Liver (tissue), 8 donors: ENCODE measurements at regions not wholly inside any gene's neighbourhood (a gene's known extent, or its start where the extent isn't known, plus 50 kb on each side); places are given as distances from the start of the nearest gene placed in this dataset.
"Not testable (repeated sequence)": the region's sequence is repeated elsewhere in the genome, so short reads cannot be mapped to it uniquely, and the experiment has no call there.

Source experiments
- DNase-seq: peaks from one replicate; pipeline ENCODE4 v3.0.0-alpha.2; 2017; ENCODE audit warnings: low spot score
- H3K27ac ChIP-seq, 2 donors: one replicate each; pipeline ENCODE4 v1.7.0; 2013; ENCODE audit warnings: inconsistent platforms in 2 of 2, low read length in 2 of 2, control low read depth in 1 of 2, low read depth in 1 of 2, mild to moderate bottlenecking in 1 of 2
- H3K27me3 ChIP-seq, 4 donors: one replicate each; pipeline versions ENCODE4 v1.6.1 to v1.7.0; 2013; ENCODE audit warnings: low read length in 3 of 4, inconsistent platforms in 1 of 4, mild to moderate bottlenecking in 1 of 4, moderate library complexity in 1 of 4; ENCODE audit not compliant: control insufficient read depth in 4 of 4, insufficient read depth in 4 of 4
- H3K36me3 ChIP-seq, 4 donors: one replicate each; pipeline versions ENCODE4 v1.6.1 to v1.7.0; 2013; ENCODE audit warnings: low read length in 3 of 4, mild to moderate bottlenecking in 3 of 4, low read depth in 1 of 4, moderate library complexity in 1 of 4; ENCODE audit not compliant: control insufficient read depth in 4 of 4, insufficient read depth in 3 of 4
- H3K4me1 ChIP-seq, 4 donors: one replicate each; pipeline versions ENCODE4 v1.6.1 to v1.7.0; 2013; ENCODE audit warnings: low read length in 3 of 4, mild to moderate bottlenecking in 3 of 4, moderate library complexity in 1 of 4; ENCODE audit not compliant: control insufficient read depth in 4 of 4, insufficient read depth in 4 of 4
- H3K4me3 ChIP-seq, 3 donors: one replicate each; pipeline versions ENCODE4 v1.6.1 to v1.7.0; 2013; ENCODE audit warnings: low read length in 3 of 3, control low read depth in 1 of 3, low read depth in 1 of 3, mild to moderate bottlenecking in 1 of 3
- H3K9ac ChIP-seq, 2 donors: one replicate each; pipeline ENCODE4 v1.7.0; 2013; ENCODE audit warnings: low read length in 2 of 2, mild to moderate bottlenecking in 2 of 2, moderate library complexity in 2 of 2, control low read depth in 1 of 2, low read depth in 1 of 2
- H3K9me3 ChIP-seq, 4 donors: one replicate each; pipeline versions ENCODE4 v1.6.1 to v1.7.0; 2013; ENCODE audit warnings: low read length in 3 of 4; ENCODE audit not compliant: control insufficient read depth in 4 of 4
- CTCF ChIP-seq: fragments of 150-350 bp; IDR thresholded peaks from 2 replicates; pipeline ENCODE4 v1.5.1; 2017; ENCODE audit warnings: improper control_type of control experiment, low read depth, low read length; ENCODE audit not compliant: missing input control
- EGR1 ChIP-seq, 2 donors: IDR thresholded peaks; 2 replicates each; pipeline ENCODE4 v1.6.1; 2016 to 2018; ENCODE audit warnings: antibody characterized with exemption in 2 of 2, low read depth in 2 of 2
- FOXA1 ChIP-seq: IDR thresholded peaks from 2 replicates; pipeline ENCODE4 v1.6.1; 2016; ENCODE audit warnings: antibody characterized with exemption
- FOXA2 ChIP-seq: IDR thresholded peaks from 2 replicates; pipeline ENCODE4 v1.6.1; 2016; ENCODE audit warnings: antibody characterized with exemption
- GABPA ChIP-seq, 2 donors: IDR thresholded peaks in 1 of 2; conservative IDR thresholded peaks in 1 of 2; 2 replicates each; pipeline ENCODE4 v1.6.1; 2016; ENCODE audit warnings: antibody characterized with exemption in 2 of 2, mild to moderate bottlenecking in 1 of 2, moderate library complexity in 1 of 2
- HNF4A ChIP-seq, 2 donors: conservative IDR thresholded peaks; 2 replicates each; pipeline ENCODE4 v1.6.1; 2016; ENCODE audit warnings: antibody characterized with exemption in 2 of 2, mild to moderate bottlenecking in 2 of 2
- HNF4G ChIP-seq: IDR thresholded peaks from 2 replicates; pipeline ENCODE4 v1.6.1; 2016; ENCODE audit warnings: antibody characterized with exemption
- JUND ChIP-seq, 2 donors: IDR thresholded peaks; 2 replicates each; pipeline ENCODE4 v1.6.1; 2016; ENCODE audit warnings: antibody characterized with exemption in 2 of 2
- MAX ChIP-seq: IDR thresholded peaks from 2 replicates; pipeline ENCODE4 v1.6.1; 2016; ENCODE audit warnings: antibody characterized with exemption
- NR2F2 ChIP-seq: IDR thresholded peaks from 2 replicates; pipeline ENCODE4 v1.6.1; 2016; ENCODE audit warnings: antibody characterized with exemption
- RAD21 ChIP-seq, 2 donors: IDR thresholded peaks; 2 replicates each; pipeline ENCODE4 v1.6.1; 2016; ENCODE audit warnings: antibody characterized with exemption in 2 of 2, mild to moderate bottlenecking in 2 of 2
- REST ChIP-seq: IDR thresholded peaks from 2 replicates; pipeline ENCODE4 v1.6.1; 2016; ENCODE audit warnings: antibody characterized with exemption, mild to moderate bottlenecking
- RXRA ChIP-seq, 2 donors: IDR thresholded peaks; 2 replicates each; pipeline ENCODE4 v1.6.1; 2017 to 2018; ENCODE audit warnings: antibody characterized with exemption in 2 of 2, mild to moderate bottlenecking in 1 of 2
- SP1 ChIP-seq: IDR thresholded peaks from 2 replicates; pipeline ENCODE4 v1.6.1; 2018; ENCODE audit warnings: antibody characterized with exemption, mild to moderate bottlenecking
- TAF1 ChIP-seq: conservative IDR thresholded peaks from 2 replicates; pipeline ENCODE4 v1.6.1; 2016; ENCODE audit warnings: antibody characterized with exemption, mild to moderate bottlenecking
- YY1 ChIP-seq: IDR thresholded peaks from 2 replicates; pipeline ENCODE4 v1.6.1; 2016; ENCODE audit warnings: antibody characterized with exemption, mild to moderate bottlenecking
- ZBTB33 ChIP-seq: IDR thresholded peaks from 2 replicates; pipeline ENCODE4 v1.6.1; 2016; ENCODE audit warnings: antibody characterized with exemption
- WGBS: extraction: QIAGEN DNeasy Blood & Tissue Kit; methylation state at CpG from one replicate; pipeline ENCODE4 v1.1.7; 2013; 5-methylcytosine and 5-hydroxymethylcytosine counted together
- TF ChIP-seq, protein P1 (sequence below): IDR thresholded peaks from 2 replicates; pipeline ENCODE4 v1.6.1; 2016; ENCODE audit warnings: antibody characterized with exemption
- donor health status: healthy.
- donor health status: healthy.
- donor health status: healthy.
- donor health status: healthy.
- donor health status: healthy.

GRCh38 chr20:57109571-57109953 lies 156.9 kb downstream of the BMP7 start:
- Histone ChIP-seq H3K9me3 (no peaks in the 10 kb centered on the region), H3K27me3 (no peaks in the 10 kb centered on the region), H3K4me3 (no peak overlapping the region), H3K36me3 (no peaks in the 10 kb centered on the region), H3K4me1 (no peaks in the 10 kb centered on the region), H3K27ac (no peak overlapping the region), H3K9ac (no peak overlapping the region)
- WGBS: 80% methylated on average over 10 of the region's 10 CpGs
- DNase-seq: no peak
- TF ChIP-seq HNF4A (conservative IDR thresholded peaks at IDR 0.05): no peak
- TF ChIP-seq, protein P1, sequence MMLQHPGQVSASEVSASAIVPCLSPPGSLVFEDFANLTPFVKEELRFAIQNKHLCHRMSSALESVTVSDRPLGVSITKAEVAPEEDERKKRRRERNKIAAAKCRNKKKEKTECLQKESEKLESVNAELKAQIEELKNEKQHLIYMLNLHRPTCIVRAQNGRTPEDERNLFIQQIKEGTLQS: no peak
- no peak for TF ChIP-seq TAF1
- no peak for TF ChIP-seq RXRA (IDR thresholded peaks at IDR 0.05)
- no peak for TF ChIP-seq MAX
- TF ChIP-seq NR2F2: no peak
- no peak for TF ChIP-seq EGR1 (IDR thresholded peaks at IDR 0.05; ENCODE audit: low read depth in 2 of 2)
- TF ChIP-seq SP1: no peak
- TF ChIP-seq FOXA1: no peak
- no peak for TF ChIP-seq JUND (IDR thresholded peaks at IDR 0.05)
- TF ChIP-seq HNF4G: no peak
- no peak for TF ChIP-seq REST
- TF ChIP-seq ZBTB33: no peak
- no peak for TF ChIP-seq CTCF
- TF ChIP-seq RAD21 (IDR thresholded peaks at IDR 0.05): no peak
- no peak for TF ChIP-seq YY1
- no peak for TF ChIP-seq FOXA2
- TF ChIP-seq GABPA (IDR thresholded peaks at IDR 0.05 in 1 of 2, conservative IDR thresholded peaks at IDR 0.05 in 1 of 2): no peak

DNA sequence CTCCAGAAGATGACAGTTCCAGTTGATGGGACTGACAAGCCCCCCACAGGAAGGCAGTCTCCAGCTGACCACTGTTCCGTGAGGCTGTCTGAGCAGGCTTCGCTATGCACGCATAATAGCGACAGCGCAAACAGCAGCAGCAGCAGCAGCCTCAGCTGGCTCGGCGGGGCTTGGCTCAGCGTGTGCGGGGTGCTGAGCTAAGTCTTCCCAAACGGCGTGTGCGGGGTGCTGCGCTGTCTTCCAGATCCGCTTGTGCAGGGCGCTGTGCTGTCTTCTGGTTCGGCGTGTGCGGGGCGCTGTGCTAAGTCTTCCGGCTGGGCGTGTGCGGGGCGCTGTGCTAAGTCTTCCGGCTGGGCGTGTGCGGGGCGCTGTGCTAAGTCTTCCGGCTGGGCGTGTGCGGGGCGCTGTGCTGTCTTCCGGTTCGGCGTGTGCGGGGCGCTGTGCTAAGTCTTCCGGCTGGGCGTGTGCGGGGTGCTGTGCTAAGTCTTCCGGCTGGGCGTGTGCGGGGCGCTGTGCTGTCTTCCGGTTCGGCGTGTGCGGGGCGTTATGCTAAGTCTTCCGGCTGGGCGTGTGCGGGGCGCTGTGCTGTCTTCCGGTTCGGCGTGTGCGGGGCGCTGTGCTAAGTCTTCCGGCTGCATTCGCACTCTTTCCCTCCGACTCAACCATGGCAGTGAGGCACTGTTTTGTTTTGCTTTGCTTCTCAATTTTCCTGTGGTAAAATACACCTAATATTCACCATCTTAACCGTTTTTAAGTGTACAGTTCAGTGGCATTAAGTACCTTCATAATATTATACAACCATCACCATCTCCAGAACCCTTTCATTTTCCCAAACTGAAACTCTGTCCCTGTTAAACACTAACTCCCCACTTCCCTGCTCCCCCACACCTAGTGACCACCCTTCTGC lies 156.1 kb downstream of the BMP7 start:
- H3K9me3 ChIP-seq, H3K27me3 ChIP-seq, H3K27ac ChIP-seq, H3K4me3 ChIP-seq, DNase-seq, H3K4me1 ChIP-seq, H3K9ac ChIP-seq, H3K36me3 ChIP-seq: not testable (repeated sequence)
- WGBS: 96% methylated on average over 53 of the region's 61 CpGs
